ENCODE measurements at regions not wholly inside any gene's neighbourhood (a gene's known extent, or its start where the extent isn't known, plus 50 kb on each side); places are given as distances from the start of the nearest gene placed in this dataset.

DNA sequence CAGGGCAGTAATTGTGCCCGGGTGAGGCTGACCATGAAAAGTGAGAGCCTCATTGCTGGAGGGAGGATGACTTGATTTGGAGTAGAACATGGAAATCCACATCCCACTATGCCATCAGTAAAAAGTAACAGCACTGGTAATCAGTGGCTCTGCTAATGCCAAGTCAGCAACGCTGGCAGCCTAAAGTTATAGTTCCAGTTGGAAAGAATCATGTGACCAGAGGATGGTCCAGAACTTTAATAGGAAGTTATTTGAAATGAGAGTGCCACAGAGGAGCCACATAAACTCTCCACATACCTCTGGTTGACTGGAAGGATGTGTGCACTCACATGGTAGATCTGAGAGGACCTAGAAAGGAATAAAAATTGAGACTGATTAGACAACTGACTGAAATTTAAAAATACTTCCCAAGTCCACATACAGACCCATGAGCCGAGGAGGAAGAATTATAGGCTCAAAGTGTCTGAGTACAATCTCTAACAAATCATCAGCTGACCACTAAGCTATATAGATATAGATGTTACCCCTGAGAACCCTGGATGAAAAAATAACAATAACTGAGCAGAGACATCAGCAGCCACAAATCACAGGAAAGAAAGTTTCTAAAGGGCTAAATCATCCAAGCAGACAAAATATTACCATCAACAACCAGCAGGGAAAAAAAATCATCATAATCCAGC is 346.8 kb downstream of the STK39 start:
- DNase-seq (ENCODE audit: low spot score in 2 of 2) (no peak), ATAC-seq (no peak)
- Mint-ChIP-seq H3K27ac (no peak overlapping the region), H3K36me3 (no peaks in the 10 kb centered on the region), H3K9me3 (peaks cover 6 to 7% of the 10 kb centered on the region in 2 donors)

DNA sequence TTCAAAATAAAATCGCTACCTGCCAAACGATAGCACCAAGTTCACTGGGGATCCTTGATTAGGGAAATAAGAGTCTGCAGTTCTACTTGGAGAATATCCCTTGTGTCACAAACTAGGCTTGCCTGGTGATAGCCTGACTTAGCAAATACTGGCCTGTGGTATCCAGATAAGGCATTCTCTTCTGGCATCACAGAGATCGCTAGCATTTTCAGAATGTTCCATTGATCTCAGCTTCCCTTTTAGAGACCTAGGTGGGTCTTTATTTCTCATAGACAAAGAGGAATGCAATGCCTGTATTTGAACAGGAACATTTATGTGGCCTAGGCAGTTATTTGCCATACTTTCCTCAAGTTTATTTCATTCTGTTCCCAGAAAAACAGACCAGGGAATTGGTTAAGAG is 349.1 kb downstream of the STK39 start:
- DNase-seq (ENCODE audit: low spot score in 2 of 2), result no peak
- no peak for ATAC-seq
- Mint-ChIP-seq H3K36me3 (no peaks in the 10 kb centered on the region), H3K27ac (no peak overlapping the region), H3K9me3 (peaks cover 6 to 7% of the 10 kb centered on the region in 2 donors)

DNA sequence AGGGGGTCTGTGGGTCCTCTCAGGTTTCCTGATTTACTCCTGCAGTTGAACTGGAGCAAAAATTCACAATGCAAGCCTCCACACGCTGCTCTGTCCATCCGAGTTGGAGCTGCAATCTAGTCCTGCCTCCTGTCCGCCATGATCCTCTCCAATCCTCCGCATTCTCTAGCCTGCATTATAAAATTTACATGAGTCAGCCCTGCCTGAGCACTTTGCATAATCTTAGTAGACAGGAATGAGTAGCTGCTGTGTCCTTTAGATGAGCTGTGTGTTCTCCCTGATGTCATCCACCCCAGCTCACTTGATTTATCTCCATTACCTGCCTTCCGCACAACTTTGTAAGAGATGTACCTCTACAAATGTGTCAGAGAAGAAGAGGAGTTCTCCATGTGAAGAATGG is 355.6 kb downstream of the STK39 start:
- peaks cover 8 to 18% of the 10 kb centered on the region in 2 donors for H3K36me3 Mint-ChIP-seq
- ATAC-seq (no peak), DNase-seq (ENCODE audit: low spot score in 2 of 2) (no peak)
- H3K9me3 Mint-ChIP-seq, result peaks cover 28 to 36% of the 10 kb centered on the region in 2 donors
- H3K27ac Mint-ChIP-seq, result no peak overlapping the region

DNA sequence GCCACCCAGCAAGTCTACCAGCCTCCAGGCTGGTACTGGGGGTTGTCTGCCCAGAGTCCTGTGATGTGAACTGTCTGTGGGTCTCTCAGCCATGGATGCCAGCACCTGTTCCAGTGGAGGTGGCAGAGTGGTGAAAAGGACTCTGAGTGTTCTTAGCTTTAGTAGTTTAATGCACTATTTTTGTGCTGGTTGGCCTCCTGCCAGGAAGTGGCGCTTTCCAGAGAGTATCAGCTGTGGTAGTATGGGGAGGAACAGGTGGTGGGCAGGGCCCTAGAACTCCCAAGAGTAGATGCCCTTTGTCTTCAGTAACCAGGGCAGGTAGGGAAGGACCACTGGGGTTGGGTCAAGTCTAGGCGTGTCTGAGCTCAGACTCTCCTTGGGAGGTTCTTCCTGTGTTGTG is 356.7 kb downstream of the STK39 start:
- Mint-ChIP-seq H3K27ac (no peak overlapping the region), H3K9me3 (peaks cover 23 to 31% of the 10 kb centered on the region in 2 donors), H3K36me3 (peaks cover 8 to 18% of the 10 kb centered on the region in 2 donors)
- DNase-seq (ENCODE audit: low spot score in 2 of 2), result no peak
- no peak for ATAC-seq

- ATAC-seq (no peak), DNase-seq (ENCODE audit: low spot score in 2 of 2) (no peak)
- H3K36me3 Mint-ChIP-seq, result no peaks in the 10 kb centered on the region
- no peak overlapping the region for H3K27ac Mint-ChIP-seq
- H3K9me3 Mint-ChIP-seq, result peaks cover 0 to 7% of the 10 kb centered on the region in 2 donors
These were observed 367.0 kb downstream of the STK39 start for GRCh38 chr2:167880415-167880814.

DNA sequence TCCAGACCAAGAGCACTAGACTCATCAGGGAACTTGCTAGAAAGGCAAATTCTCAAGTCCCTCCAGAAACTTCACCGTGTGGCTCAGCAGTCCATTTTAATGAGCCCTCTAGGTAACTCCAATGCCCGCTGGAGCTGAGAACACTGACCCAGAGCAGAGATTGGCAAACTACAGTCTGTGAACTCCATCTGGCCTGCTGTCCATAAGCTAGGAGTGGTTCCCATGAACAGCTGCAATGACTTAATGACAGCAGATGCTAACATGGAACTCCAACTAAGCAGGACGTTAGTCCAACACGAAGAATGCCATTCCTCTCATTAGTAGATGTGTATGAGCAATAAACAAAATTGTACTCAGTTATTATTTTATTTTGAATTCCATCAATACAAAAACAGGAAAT is 371.9 kb downstream of the STK39 start:
- Mint-ChIP-seq H3K36me3 (no peaks in the 10 kb centered on the region), H3K9me3 (no peaks in the 10 kb centered on the region), H3K27ac (no peak overlapping the region)
- DNase-seq (ENCODE audit: low spot score in 2 of 2), result no peak
- no peak for ATAC-seq

GRCh38 chr2:167874812-167875211 is 372.6 kb downstream of the STK39 start:
- Mint-ChIP-seq H3K36me3 (no peaks in the 10 kb centered on the region), H3K27ac (no peak overlapping the region), H3K9me3 (no peaks in the 10 kb centered on the region)
- DNase-seq (ENCODE audit: low spot score in 2 of 2), result no peak
- ATAC-seq, result no peak

- H3K36me3 Mint-ChIP-seq, result no peaks in the 10 kb centered on the region
- DNase-seq (ENCODE audit: low spot score in 2 of 2) (no peak), ATAC-seq (no peak)
- H3K27ac Mint-ChIP-seq, result no peak overlapping the region
- no peaks in the 10 kb centered on the region for H3K9me3 Mint-ChIP-seq
These were observed 376.1 kb downstream of the STK39 start for GRCh38 chr2:167871286-167871685.

DNA sequence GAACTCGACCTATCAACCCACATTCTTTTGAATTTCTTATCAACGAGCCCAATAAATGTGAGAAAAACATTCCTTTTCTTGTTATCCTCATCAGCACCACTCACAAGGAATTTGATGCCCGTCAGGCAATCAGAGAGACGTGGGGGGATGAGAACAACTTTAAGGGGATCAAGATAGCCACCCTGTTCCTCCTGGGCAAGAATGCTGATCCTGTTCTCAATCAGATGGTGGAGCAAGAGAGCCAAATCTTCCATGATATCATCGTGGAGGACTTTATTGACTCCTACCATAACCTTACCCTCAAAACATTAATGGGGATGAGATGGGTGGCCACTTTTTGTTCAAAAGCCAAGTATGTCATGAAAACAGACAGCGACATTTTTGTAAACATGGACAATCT is 378.2 kb downstream of the STK39 start:
- no peaks in the 10 kb centered on the region for H3K9me3 Mint-ChIP-seq
- no peak for DNase-seq (ENCODE audit: low spot score in 2 of 2)
- H3K27ac Mint-ChIP-seq, result no peak overlapping the region
- no peaks in the 10 kb centered on the region for H3K36me3 Mint-ChIP-seq
- ATAC-seq, result no peak

DNA sequence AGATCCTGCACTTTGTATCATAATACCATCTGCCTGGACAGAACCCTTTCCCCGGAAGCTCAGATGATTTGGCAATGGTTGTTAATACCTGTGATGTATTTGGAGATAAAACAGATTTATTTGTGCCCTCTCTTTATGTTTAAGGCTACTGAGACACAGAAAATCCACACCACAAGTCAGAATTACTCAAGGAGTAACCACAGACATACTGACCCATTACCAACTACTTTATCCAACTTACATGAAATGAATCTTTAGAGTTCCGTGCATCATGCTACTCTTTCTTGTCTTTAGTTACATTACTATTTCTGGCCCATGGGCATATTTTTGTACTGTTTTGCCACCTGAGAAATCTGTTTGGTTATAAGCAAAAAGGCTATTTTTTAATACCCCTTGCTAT is 384.0 kb downstream of the STK39 start:
- peak overlapping the region in 1 of 2 donors; percentile 51 for H3K27ac Mint-ChIP-seq
- DNase-seq (ENCODE audit: low spot score in 2 of 2), result no peak
- no peaks in the 10 kb centered on the region for H3K9me3 Mint-ChIP-seq
- no peaks in the 10 kb centered on the region for H3K36me3 Mint-ChIP-seq
- ATAC-seq, result peak in 1 of 2 donors; percentile 34

- Mint-ChIP-seq H3K9me3 (no peaks in the 10 kb centered on the region), H3K27ac (no peak overlapping the region), H3K36me3 (no peaks in the 10 kb centered on the region)
- DNase-seq (ENCODE audit: low spot score in 2 of 2) (no peak), ATAC-seq (peak; percentile 64 to 95)
These were observed 384.6 kb downstream of the STK39 start for GRCh38 chr2:167862782-167863181.

- Mint-ChIP-seq H3K9me3 (no peaks in the 10 kb centered on the region), H3K27ac (no peak overlapping the region), H3K36me3 (no peaks in the 10 kb centered on the region)
- peak in 1 of 2 donors; percentile 37 for ATAC-seq
- no peak for DNase-seq (ENCODE audit: low spot score in 2 of 2)
These were observed 385.1 kb downstream of the STK39 start for GRCh38 chr2:167862296-167862695.

GRCh38 chr2:167861574-167862193 is 385.7 kb downstream of the STK39 start:
- H3K36me3 Mint-ChIP-seq, result no peaks in the 10 kb centered on the region
- H3K27ac Mint-ChIP-seq, result no peak overlapping the region
- DNase-seq (ENCODE audit: low spot score in 2 of 2), result no peak
- H3K9me3 Mint-ChIP-seq, result no peaks in the 10 kb centered on the region
- no peak for ATAC-seq

GRCh38 chr2:167860082-167860481 is 387.3 kb downstream of the STK39 start:
- no peaks in the 10 kb centered on the region for H3K9me3 Mint-ChIP-seq
- H3K36me3 Mint-ChIP-seq, result no peaks in the 10 kb centered on the region
- no peak for DNase-seq (ENCODE audit: low spot score in 2 of 2)
- ATAC-seq, result no peak
- no peak overlapping the region for H3K27ac Mint-ChIP-seq

GRCh38 chr2:167859676-167860075 is 387.7 kb downstream of the STK39 start:
- H3K36me3 Mint-ChIP-seq, result no peaks in the 10 kb centered on the region
- ATAC-seq (no peak), DNase-seq (ENCODE audit: low spot score in 2 of 2) (no peak)
- H3K9me3 Mint-ChIP-seq, result no peaks in the 10 kb centered on the region
- H3K27ac Mint-ChIP-seq, result no peak overlapping the region

DNA sequence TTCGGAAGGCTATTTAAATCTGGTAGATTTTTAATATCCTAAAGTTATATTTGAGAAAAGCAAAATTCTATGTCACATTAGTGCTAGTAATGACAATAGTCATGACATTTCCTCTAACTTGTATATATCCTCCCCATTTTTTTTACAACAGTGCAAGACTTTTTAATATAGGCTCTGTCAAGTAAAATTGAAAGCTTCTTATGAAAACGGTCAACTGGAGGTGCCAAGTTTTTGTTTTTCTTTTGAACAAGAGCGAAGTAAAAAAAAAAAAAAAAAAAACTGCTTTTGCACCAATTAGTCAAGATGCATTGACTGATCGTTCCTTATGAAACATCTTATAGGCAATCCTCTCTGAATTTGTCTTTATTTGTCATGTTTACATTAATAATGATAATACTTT is 389.3 kb downstream of the STK39 start:
- ATAC-seq (no peak), DNase-seq (ENCODE audit: low spot score in 2 of 2) (no peak)
- Mint-ChIP-seq H3K36me3 (no peaks in the 10 kb centered on the region), H3K9me3 (no peaks in the 10 kb centered on the region), H3K27ac (no peak overlapping the region)

DNA sequence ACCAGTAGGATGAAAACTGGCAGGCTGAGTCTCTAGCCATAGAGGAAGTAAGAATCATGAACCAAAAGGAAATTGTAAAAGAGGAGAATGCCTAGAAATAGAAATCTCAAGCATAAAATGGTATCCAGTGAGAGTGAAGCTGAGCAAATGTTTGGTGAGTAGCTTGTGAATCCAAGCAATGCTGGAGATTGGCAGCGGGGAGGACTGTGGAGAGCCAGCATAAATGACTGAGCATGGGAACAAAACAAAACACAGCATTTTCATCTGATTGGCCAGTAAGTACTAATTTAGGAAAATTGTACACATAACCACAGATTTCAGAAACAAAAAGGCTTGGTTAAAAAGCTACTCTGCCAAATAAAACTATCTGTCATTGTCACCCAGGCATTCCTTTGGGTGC is 390.0 kb downstream of the STK39 start:
- DNase-seq (ENCODE audit: low spot score in 2 of 2), result no peak
- Mint-ChIP-seq H3K36me3 (no peaks in the 10 kb centered on the region), H3K27ac (no peak overlapping the region), H3K9me3 (no peaks in the 10 kb centered on the region)
- no peak for ATAC-seq

DNA sequence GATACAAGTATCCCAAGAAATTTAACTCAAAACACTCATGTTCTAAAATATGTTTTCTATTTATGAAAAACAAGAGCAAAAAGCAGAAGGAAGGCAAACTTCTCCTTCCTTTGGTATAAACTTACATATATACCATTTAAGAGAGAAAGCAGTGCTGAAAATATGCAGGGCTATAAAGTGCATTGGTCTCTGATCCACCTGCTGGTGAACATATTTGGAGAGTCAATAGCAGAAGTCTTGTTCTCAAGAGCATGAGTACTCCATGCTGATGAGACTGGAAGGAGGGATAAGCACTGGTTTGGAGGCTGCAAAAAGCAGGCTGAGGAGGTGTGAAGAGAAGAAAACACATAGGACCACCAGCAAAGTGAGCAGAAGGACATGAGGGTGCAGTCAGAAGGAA is 391.2 kb downstream of the STK39 start:
- no peak for ATAC-seq
- H3K9me3 Mint-ChIP-seq, result no peaks in the 10 kb centered on the region
- no peak for DNase-seq (ENCODE audit: low spot score in 2 of 2)
- no peak overlapping the region for H3K27ac Mint-ChIP-seq
- no peaks in the 10 kb centered on the region for H3K36me3 Mint-ChIP-seq

Measured in activated naive CD4-positive, alpha-beta T cell treated with anti-CD3 and anti-CD28 coated beads, Interleukin-2, amount 50 U/mL, for 72 hours (primary cell).